Posterior vena cava (tissue), 2 donors: ENCODE measurements at regions not wholly inside any gene's neighbourhood (a gene's known extent, or its start where the extent isn't known, plus 50 kb on each side); places are given as distances from the start of the nearest gene placed in this dataset.

ENCODE experiments used
- DNase-seq: peaks from one replicate; pipeline ENCODE4 v3.0.0-alpha.2; 2020; ENCODE audit warnings: low spot score
- intact Hi-C, 2 donors: fragments of 100-400 bp; cut with DNase I; formaldehyde crosslinking; loops; one replicate each; pipeline versions ENCODE4 v1.14.1 to v1.14.2; 2022 to 2023
- donor health status: DM: yes; HTN: yes; CAD: no.
- donor health status: DM: yes; HTN: yes; CAD: no.

- DNase-seq: no peak
- intact Hi-C loops: no loop called here
Measured at GRCh38 chr12:67757651-67758050, 109.1 kb downstream of the DYRK2 start.

DNA sequence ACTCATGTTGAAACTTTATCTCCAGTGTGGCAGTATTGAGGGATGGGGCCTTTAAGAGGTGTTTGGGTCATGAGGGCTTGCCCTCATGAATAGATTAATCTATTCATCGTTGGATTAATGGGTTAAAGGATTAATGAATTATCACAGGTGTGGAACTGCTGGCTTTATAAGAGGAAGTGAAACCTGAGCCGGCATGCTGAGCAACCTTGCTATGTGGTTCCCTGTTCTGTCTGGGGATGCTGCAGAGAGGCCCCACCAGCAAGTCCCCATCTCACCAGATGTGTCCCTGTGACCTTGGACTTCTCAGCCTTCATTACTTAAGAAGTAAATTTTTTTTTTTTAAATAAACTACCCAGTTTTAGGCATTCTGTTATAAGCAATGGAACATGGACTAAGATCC, 109.6 kb downstream of the DYRK2 start:
- no peak for DNase-seq
- intact Hi-C loops: no loop called here

DNA sequence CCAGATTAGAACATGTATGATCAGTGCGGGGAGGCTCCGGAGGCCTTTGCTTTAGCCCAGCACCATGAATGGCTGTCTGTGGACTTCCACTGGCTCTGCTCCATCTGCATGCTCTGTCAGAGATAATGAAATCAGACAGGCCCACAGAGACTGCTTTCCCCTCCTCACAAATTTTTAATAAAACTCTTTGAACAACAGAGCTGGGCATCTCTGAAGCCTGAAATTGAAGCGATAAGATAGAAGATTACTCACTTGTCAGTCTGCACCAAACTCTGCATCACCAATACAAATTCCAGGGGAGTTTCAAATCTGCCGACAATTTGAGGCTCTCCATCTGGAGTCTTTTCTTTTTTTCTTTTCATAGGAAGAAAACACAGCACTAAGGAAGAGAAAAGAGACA, 110.0 kb downstream of the DYRK2 start:
- intact Hi-C loops: no loop called here
- DNase-seq: no peak

- DNase-seq: no peak
- intact Hi-C loops: no loop called here
Measured at GRCh38 chr12:67759829-67760228, 111.3 kb downstream of the DYRK2 start.

DNA sequence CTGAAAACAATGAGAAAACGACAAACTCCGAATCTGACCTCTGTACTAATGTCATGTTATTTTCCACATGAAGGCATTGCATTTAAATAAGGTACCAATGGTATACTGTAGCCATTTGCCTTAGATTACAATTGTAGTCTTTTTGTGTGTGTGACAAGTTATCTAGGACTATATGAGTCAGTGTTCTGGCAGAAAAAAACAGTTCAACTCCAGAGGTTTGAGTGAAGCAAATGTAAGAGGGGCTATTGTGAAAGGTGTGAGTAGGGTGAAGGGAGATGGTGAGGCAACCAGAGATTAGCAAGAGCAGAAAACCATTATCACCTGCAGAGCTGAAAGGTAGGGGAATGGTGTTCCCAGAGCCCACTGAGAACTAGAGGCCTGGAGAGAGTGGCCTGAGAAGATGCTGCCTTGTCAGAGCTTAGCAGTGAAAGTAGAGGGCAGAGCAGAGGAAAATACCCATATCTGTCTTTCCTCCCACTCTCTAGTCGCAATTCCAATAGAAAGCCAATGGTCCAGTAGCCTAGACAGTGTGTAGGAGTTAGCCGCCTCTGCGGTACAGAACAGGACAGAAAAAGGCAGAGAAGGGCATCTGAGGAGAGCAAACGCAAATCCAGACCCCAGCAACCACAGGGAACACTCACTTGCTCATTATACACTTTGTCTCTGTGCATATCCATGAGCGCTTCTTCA, 112.2 kb downstream of the DYRK2 start:
- no peak for DNase-seq
- intact Hi-C loops: no loop called here

DNA sequence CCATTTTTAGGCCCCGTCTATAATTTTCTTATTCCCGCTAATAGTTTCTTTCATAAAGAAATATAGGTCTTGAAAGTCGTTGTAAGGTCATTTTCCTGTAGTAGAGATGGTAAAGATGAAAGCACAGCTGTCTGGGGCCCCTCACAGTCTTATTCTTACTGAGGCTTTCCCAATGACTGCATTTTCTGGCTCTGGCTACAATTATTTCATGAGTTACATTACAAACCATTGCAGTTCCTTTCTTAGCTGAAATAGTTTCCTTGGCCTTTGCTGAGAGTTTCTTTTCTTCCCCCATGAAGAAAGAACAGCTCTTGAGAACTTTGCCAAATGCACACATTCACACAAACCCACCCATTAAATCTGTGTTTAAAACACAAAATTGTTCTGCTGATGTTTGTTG, 113.0 kb downstream of the DYRK2 start:
- DNase-seq: no peak
- intact Hi-C loops: no loop called here

GRCh38 chr12:67764055-67764454, 115.5 kb downstream of the DYRK2 start:
- DNase-seq: no peak
- intact Hi-C loops: no loop called here

DNA sequence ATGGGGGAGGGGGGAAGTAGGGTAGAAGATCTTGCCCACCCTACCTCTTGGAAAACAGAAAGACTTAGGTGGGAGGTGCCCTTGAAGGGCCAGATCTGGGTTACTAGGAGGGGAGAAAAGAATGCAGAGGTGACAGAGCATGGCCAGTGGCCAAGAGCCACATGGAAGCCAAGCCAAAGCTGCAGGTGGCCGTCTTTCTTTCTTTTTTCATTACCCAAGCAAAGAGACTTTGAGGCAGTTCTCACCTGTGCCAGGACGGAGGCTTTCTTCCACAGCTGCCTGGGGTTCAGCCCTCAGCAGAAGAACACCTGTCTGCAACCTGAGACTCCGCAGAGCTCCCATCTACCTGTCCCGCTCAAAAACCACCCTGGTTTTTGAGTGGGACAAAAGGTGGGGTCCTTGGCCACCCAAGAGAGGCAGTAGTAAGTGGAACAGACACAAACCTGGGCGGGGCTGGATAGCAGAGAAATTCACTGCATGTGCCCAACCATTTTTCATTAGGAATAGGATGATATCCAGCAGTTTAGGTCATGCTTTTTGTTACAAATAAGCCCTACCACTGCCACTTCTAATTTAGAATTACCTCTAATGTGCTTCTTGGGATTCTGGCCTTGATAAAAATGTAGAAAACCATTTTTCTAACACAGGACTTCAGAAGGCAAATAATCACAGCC, 116.5 kb downstream of the DYRK2 start:
- intact Hi-C loops: no loop called here
- no peak for DNase-seq

DNA sequence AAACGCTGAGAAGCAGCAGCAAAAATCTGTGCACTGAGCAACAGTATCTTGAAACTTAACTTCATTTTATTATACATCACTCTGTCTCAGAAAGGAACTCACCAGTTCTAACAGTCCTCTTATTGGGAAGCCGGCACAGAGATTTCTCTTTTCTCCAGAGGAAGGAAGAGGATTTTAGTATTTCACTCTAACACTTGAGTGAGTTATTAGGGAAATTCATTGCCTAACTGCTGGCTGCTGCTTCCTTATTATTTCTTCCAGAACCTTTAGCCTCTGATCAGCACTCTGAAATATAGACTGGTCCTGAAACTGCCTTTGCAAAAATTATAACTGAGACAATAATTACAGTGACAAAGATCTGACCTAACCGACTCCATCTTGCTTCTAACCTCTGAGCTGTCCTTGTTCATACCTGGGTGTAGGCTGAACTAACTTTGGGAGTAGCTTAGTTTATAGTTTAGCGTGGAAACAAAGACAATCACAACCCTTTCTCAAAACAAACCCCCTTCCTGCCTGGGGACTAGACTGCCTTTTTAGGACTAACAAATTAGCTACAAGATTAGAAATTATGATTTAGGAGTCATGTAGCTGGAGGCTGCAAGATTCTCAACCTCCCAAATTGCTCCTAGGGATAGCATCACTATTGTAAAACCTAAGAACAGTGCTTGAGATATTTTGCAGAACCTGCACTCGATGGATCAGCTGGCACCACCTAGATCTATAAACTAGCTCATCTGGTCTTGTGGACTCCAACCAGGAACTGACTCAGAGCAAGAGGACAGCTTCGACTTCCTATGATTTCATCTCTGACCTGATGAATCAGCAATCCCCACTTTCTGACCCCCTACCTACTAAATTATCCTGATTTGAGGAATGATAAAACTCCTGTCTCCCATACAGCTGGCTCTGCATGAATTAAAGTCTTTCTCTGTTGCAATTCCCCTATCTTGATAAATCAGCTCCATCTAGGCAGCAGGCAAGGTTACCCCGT, 117.5 kb downstream of the DYRK2 start:
- intact Hi-C loops: no loop called here
- no peak for DNase-seq

- no peak for DNase-seq
- intact Hi-C loops: no loop called here
Measured at GRCh38 chr12:67772267-67773169, 124.0 kb downstream of the DYRK2 start.

DNA sequence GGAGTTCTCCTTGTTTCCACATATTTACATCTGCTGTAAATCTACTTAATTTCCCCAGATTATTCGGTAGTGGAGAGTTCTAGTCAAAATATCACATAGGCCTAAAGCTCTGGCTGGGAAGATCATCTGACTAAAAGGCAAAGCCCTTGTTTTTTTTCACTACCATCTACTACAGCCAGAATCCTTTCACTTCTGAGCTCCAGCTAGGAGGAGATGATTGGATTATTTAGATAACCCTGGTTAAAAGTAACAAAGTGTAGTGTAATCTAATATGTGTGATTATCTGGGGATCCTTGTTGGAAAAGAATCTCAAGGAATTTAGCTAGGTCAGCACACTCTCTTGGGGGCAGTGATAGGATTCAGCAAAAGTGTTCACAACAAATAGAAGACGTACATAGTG, 125.4 kb downstream of the DYRK2 start:
- intact Hi-C loops: no loop called here
- no peak for DNase-seq

- intact Hi-C loops: no loop called here
- DNase-seq: no peak
Measured at GRCh38 chr12:67774983-67775587, 126.5 kb downstream of the DYRK2 start.

GRCh38 chr12:67780580-67781084, 132.1 kb downstream of the DYRK2 start:
- no peak for DNase-seq
- intact Hi-C loops: no loop called here

DNA sequence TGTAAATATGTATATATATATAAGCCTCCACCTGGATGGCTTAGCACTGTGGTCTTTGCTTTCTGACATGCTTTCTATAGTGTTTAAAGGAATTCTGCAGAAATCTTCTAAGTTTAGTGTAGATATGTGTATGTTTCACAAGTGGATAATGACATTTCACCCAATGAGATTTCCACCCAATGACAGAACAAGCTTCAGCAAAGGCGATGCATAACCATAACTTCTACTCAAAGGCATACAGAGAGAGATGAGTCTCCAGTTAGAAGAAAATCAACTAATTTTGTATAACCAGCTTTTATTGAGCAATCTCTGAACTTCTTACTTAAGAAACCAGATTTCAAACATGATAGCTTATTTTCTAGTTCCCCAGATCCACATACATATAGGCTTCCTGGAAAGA, 134.0 kb downstream of the DYRK2 start:
- no peak for DNase-seq
- intact Hi-C loops: no loop called here

GRCh38 chr12:67783393-67783792, 134.8 kb downstream of the DYRK2 start:
- intact Hi-C loops: no loop called here
- DNase-seq: no peak

DNA sequence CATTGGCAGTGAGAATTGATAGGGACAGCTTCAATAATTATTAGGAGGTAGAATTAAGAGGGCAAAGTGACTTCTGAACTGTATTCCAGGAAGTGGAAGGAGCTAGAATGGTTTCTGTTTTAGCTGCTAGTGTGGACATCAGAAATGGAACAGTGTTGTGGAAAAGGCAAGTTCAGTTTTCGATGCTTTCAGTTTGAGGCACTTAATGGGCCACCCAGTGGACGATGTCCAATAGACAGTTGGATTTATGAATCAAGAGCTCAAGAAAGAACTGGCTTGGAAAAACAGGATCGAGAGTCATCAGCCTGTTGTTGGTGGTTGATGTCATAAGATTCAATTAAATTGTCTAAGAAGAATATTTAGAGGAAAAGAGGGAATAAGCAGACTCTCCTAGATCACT, 136.3 kb downstream of the DYRK2 start:
- intact Hi-C loops: no loop called here
- DNase-seq: no peak

DNA sequence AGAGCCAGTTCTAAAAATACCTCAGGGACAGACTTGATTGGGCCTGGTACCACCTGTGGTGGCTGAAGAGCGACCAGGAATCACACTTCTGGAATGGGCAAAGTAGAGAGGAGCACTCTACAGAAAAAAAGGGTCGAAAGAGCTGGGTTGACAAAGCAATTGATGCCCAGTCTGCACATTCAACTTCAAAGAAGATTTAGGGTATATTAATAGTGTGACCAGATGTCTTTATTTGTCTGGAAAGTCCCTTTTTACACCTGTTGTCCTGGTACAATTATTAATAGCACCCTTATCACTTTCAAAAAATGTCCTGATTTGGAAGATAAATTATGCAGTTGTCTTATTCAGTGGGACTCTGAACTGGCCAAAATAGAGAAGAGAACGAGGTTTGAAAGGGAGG, 137.5 kb downstream of the DYRK2 start:
- intact Hi-C loops: no loop called here
- no peak for DNase-seq

- intact Hi-C loops: no loop called here
Measured at GRCh38 chr12:67788118-67788517, 139.6 kb downstream of the DYRK2 start.

GRCh38 chr12:67789266-67789665, 140.7 kb downstream of the DYRK2 start:
- intact Hi-C loops: no loop called here
- no peak for DNase-seq

More at GRCh38 chr12:67788118-67788517, 139.6 kb downstream of the DYRK2 start:
- no peak for DNase-seq
